HL-60 (cell line): ENCODE measurements at regions not wholly inside any gene's neighbourhood (a gene's known extent, or its start where the extent isn't known, plus 50 kb on each side); places are given as distances from the start of the nearest gene placed in this dataset.

Source experiments
- DNase-seq, 2 experiments: peaks; one replicate each; pipeline ENCODE4 v3.0.0-alpha.2; 2010 to 2020; ENCODE audit warnings: low read depth in 1 of 2, low spot score in 1 of 2
- H3K27ac ChIP-seq: fragments of 250-450 bp; sonication (Bioruptor Pico); replicated peaks from 2 replicates; pipeline ENCODE4 v1.5.1; 2020; ENCODE audit warnings: mild to moderate bottlenecking, moderate library complexity
- H3K27me3 ChIP-seq: fragments of 250-450 bp; sonication (Bioruptor Pico); 2 replicates; pipeline ENCODE4 v1.5.1; 2021; ENCODE audit warnings: mild to moderate bottlenecking, moderate library complexity; ENCODE audit not compliant: insufficient read depth, poor library complexity, severe bottlenecking
- H3K4me3 ChIP-seq: replicated peaks from 2 replicates; pipeline ENCODE4 v1.5.1; 2011; ENCODE audit warnings: mild to moderate bottlenecking, control low read depth, low read length; ENCODE audit not compliant: insufficient read depth
- GABPA ChIP-seq: IDR thresholded peaks from 2 replicates; pipeline ENCODE4 v1.6.1; 2012; ENCODE audit warnings: low read depth
- POLR2AphosphoS5 ChIP-seq: IDR thresholded peaks from 2 replicates; pipeline ENCODE4 v1.6.1; 2012; ENCODE audit warnings: low read depth
- SPI1 ChIP-seq: IDR thresholded peaks from 2 replicates; pipeline ENCODE4 v1.6.1; 2012; ENCODE audit warnings: low read depth, mild to moderate bottlenecking, borderline replicate concordance
- TF ChIP-seq, protein P1 (sequence below): IDR thresholded peaks from one replicate; pipeline ENCODE4 v1.5.1; 2011; ENCODE audit warnings: low read length, control low read depth, inconsistent platforms; ENCODE audit not compliant: insufficient read depth
- TF ChIP-seq, protein P2 (sequence below): IDR thresholded peaks from 2 replicates; pipeline ENCODE4 v1.6.1; 2012; ENCODE audit warnings: low read depth; ENCODE audit not compliant: insufficient replicate concordance

GRCh38 chr14:58981840-58982239 is 206.6 kb upstream of the DAAM1 start:
- Histone ChIP-seq H3K4me3 (no peak overlapping the region), H3K27ac (no peak overlapping the region), H3K27me3 (peaks cover 2% of the 10 kb centered on the region)
- no peak for DNase-seq
- TF ChIP-seq POLR2AphosphoS5 (no peak), GABPA (no peak), SPI1 (no peak)
- TF ChIP-seq, protein P1, sequence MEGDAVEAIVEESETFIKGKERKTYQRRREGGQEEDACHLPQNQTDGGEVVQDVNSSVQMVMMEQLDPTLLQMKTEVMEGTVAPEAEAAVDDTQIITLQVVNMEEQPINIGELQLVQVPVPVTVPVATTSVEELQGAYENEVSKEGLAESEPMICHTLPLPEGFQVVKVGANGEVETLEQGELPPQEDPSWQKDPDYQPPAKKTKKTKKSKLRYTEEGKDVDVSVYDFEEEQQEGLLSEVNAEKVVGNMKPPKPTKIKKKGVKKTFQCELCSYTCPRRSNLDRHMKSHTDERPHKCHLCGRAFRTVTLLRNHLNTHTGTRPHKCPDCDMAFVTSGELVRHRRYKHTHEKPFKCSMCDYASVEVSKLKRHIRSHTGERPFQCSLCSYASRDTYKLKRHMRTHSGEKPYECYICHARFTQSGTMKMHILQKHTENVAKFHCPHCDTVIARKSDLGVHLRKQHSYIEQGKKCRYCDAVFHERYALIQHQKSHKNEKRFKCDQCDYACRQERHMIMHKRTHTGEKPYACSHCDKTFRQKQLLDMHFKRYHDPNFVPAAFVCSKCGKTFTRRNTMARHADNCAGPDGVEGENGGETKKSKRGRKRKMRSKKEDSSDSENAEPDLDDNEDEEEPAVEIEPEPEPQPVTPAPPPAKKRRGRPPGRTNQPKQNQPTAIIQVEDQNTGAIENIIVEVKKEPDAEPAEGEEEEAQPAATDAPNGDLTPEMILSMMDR: no peak
- TF ChIP-seq, protein P2, sequence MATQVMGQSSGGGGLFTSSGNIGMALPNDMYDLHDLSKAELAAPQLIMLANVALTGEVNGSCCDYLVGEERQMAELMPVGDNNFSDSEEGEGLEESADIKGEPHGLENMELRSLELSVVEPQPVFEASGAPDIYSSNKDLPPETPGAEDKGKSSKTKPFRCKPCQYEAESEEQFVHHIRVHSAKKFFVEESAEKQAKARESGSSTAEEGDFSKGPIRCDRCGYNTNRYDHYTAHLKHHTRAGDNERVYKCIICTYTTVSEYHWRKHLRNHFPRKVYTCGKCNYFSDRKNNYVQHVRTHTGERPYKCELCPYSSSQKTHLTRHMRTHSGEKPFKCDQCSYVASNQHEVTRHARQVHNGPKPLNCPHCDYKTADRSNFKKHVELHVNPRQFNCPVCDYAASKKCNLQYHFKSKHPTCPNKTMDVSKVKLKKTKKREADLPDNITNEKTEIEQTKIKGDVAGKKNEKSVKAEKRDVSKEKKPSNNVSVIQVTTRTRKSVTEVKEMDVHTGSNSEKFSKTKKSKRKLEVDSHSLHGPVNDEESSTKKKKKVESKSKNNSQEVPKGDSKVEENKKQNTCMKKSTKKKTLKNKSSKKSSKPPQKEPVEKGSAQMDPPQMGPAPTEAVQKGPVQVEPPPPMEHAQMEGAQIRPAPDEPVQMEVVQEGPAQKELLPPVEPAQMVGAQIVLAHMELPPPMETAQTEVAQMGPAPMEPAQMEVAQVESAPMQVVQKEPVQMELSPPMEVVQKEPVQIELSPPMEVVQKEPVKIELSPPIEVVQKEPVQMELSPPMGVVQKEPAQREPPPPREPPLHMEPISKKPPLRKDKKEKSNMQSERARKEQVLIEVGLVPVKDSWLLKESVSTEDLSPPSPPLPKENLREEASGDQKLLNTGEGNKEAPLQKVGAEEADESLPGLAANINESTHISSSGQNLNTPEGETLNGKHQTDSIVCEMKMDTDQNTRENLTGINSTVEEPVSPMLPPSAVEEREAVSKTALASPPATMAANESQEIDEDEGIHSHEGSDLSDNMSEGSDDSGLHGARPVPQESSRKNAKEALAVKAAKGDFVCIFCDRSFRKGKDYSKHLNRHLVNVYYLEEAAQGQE: no peak

DNA sequence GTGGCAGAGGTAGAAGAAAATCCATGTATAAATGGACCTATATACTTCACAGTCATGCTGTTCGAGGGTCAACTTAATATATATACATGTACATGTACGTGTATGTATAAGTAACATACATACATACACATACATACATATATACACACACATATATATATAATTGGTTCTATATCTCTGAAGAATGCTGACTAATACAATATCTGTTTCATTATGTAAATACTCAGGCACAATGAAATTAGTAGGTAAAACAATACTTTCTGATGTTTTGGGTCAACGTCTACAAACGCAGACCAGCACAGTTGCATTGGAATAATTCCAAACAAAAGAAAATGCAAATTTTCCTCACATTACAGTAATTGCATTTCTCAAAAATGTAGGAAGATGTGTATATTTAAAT is 202.7 kb upstream of the DAAM1 start:
- no peak for DNase-seq
- Histone ChIP-seq H3K27ac (no peak overlapping the region), H3K4me3 (no peak overlapping the region), H3K27me3 (peaks cover 4% of the 10 kb centered on the region)
- no peak for TF ChIP-seq SPI1
- TF ChIP-seq GABPA: no peak
- TF ChIP-seq, protein P2: no peak
- TF ChIP-seq, protein P1: no peak
- TF ChIP-seq POLR2AphosphoS5: no peak

DNA sequence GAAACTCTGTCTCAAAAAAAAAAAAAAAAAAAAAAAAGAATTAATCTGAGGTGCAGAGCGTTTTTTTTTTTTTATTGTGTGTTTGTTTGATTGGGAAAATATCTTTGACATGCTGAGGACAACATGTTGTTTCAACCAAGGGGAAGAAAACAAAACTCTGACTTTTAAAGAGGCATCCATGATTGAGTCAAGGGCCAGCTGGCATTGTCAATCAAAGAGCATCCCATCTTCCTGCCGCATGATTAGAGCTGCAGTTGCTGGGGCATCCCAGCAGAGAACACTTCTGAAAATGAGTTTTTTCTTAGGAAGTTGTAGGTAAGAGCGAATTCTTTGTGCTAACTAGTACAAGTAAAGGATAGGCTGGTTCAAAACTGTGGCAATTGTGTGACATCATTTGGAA is 200.9 kb upstream of the DAAM1 start:
- no peak for DNase-seq
- Histone ChIP-seq H3K27ac (no peak overlapping the region), H3K27me3 (peaks cover 4% of the 10 kb centered on the region), H3K4me3 (no peak overlapping the region)
- TF ChIP-seq POLR2AphosphoS5: no peak
- TF ChIP-seq, protein P2: no peak

DNA sequence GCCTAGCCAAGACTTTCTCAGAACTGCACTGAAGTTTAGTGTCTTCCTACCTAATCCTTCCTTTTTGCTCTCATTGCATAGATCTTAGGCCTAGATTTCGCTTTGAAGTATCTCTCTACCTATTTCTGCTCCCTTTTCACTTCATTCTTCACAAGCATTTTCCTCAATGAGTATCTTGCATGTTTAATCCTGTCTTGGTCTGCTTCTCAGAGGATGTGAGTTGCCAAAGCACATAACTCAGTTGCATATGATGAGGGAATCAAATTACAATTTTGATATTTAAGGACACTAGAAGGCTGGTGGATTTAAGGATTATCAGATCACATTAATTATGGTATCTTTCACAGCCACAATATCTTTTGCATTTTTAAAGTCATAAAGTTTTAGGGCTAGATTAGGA is 195.5 kb upstream of the DAAM1 start:
- TF ChIP-seq, protein P1: no peak
- TF ChIP-seq SPI1 (no peak), GABPA (no peak), POLR2AphosphoS5 (no peak)
- TF ChIP-seq, protein P2: no peak
- Histone ChIP-seq H3K27ac (no peak overlapping the region), H3K4me3 (no peak overlapping the region), H3K27me3 (peaks cover 2% of the 10 kb centered on the region)
- DNase-seq: no peak
